ENCODE measurements at regions not wholly inside any gene's neighbourhood (a gene's known extent, or its start where the extent isn't known, plus 50 kb on each side); places are given as distances from the start of the nearest gene placed in this dataset.

GRCh38 chr1:203420263-203420662 is 55.3 kb upstream of the PRELP start:
- Histone ChIP-seq H3K4me2 (ENCODE audit: low read length) (no peak overlapping the region), H3K9me3 (ENCODE audit: control insufficient read depth in 1 of 2, insufficient read depth in 1 of 2, low read depth in 1 of 2, low read length in 2 of 2) (no peaks in the 10 kb centered on the region), H3K9me2 (ENCODE audit: insufficient read depth) (no peaks in the 10 kb centered on the region), H2AFZ (ENCODE audit: low read depth, low read length, poor library complexity, severe bottlenecking) (no peak overlapping the region), H3K27ac (ENCODE audit: low read depth, low read length) (no peak overlapping the region), H3K4me3 (replicated peaks in 1 of 2; ENCODE audit: low read depth in 1 of 2, low read length in 2 of 2) (no peak overlapping the region), H3K27me3 (ENCODE audit: insufficient read depth, low read length) (peaks cover 13% of the 10 kb centered on the region), H3K79me2 (ENCODE audit: insufficient read depth, low read length) (no peaks in the 10 kb centered on the region), H3K4me1 (ENCODE audit: control insufficient read depth in 1 of 2, insufficient read depth in 2 of 2, low read length in 2 of 2) (no peaks in the 10 kb centered on the region), H3K9ac (ENCODE audit: low read length) (no peak overlapping the region), H3K36me3 (ENCODE audit: control insufficient read depth in 1 of 2, insufficient read depth in 2 of 2, low read length in 2 of 2) (no peaks in the 10 kb centered on the region), H4K20me1 (ENCODE audit: insufficient read depth) (no peaks in the 10 kb centered on the region)
- POLR2A ChIA-PET: no interaction called here
- CTCF ChIA-PET: no interaction called here
- RAD21 ChIA-PET (ENCODE audit: low non-redundant PET in 1 of 2, low total read pairs in 2 of 2, uncharacterized antibody in 2 of 2, unreplicated experiment in 2 of 2): no interaction called here
- TF ChIP-seq CEBPB (IDR thresholded peaks at IDR 0.05; ENCODE audit: low read depth): no peak
- no peak for TF ChIP-seq CTCF (IDR thresholded peaks at IDR 0.05 in 2 of 3, conservative IDR thresholded peaks at IDR 0.05 in 1 of 3; ENCODE audit: borderline replicate concordance in 1 of 3, insufficient read depth in 1 of 3, low read depth in 2 of 3, low read length in 2 of 3)
- no peak for TF ChIP-seq SIN3A (IDR thresholded peaks at IDR 0.05; ENCODE audit: low read depth)
- TF ChIP-seq EZH2 (IDR thresholded peaks at IDR 0.05): no peak
- TF ChIP-seq TCF7L2 (IDR thresholded peaks at IDR 0.05; ENCODE audit: borderline replicate concordance, extremely low read depth, insufficient read depth, insufficient read length): no peak
- no peak for TF ChIP-seq POLR2AphosphoS5 (IDR thresholded peaks at IDR 0.05; ENCODE audit: low read depth, low read length)
- no peak for TF ChIP-seq ZFX (IDR thresholded peaks at IDR 0.05)
- TF ChIP-seq, protein P1, sequence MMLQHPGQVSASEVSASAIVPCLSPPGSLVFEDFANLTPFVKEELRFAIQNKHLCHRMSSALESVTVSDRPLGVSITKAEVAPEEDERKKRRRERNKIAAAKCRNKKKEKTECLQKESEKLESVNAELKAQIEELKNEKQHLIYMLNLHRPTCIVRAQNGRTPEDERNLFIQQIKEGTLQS (IDR thresholded peaks at IDR 0.05): no peak
- TF ChIP-seq POLR2A (IDR thresholded peaks at IDR 0.05; ENCODE audit: borderline replicate concordance, extremely low read depth, insufficient read depth, insufficient read length): no peak
- TF ChIP-seq EGR1 (IDR thresholded peaks at IDR 0.05; ENCODE audit: low read depth): no peak
- no peak for TF ChIP-seq EZH2phosphoT487 (IDR thresholded peaks at IDR 0.05; ENCODE audit: borderline replicate concordance)
- TF ChIP-seq FOSL1 (IDR thresholded peaks at IDR 0.05; ENCODE audit: low read depth): no peak
- no peak for TF ChIP-seq SRF (IDR thresholded peaks at IDR 0.05; ENCODE audit: low read depth)
- no peak for TF ChIP-seq JUND (IDR thresholded peaks at IDR 0.05)
- TF ChIP-seq RAD21 (IDR thresholded peaks at IDR 0.05; ENCODE audit: low read depth): no peak
- TF ChIP-seq SP1 (IDR thresholded peaks at IDR 0.05; ENCODE audit: low read depth): no peak
- no peak for TF ChIP-seq MAX (IDR thresholded peaks at IDR 0.05)
- TF ChIP-seq, protein P2, sequence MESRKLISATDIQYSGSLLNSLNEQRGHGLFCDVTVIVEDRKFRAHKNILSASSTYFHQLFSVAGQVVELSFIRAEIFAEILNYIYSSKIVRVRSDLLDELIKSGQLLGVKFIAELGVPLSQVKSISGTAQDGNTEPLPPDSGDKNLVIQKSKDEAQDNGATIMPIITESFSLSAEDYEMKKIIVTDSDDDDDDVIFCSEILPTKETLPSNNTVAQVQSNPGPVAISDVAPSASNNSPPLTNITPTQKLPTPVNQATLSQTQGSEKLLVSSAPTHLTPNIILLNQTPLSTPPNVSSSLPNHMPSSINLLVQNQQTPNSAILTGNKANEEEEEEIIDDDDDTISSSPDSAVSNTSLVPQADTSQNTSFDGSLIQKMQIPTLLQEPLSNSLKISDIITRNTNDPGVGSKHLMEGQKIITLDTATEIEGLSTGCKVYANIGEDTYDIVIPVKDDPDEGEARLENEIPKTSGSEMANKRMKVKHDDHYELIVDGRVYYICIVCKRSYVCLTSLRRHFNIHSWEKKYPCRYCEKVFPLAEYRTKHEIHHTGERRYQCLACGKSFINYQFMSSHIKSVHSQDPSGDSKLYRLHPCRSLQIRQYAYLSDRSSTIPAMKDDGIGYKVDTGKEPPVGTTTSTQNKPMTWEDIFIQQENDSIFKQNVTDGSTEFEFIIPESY (IDR thresholded peaks at IDR 0.05; ENCODE audit: extremely low read depth, insufficient replicate concordance, low read length): no peak
- BruUV-seq (replicated peaks): no TSS peak
- DNase-seq (ENCODE audit: low read depth, low spot score) (no peak), ATAC-seq (no peak)
- intact Hi-C loops (cut with micrococcal nuclease): no loop called here

Data from HCT116 (cell line).